GM23248 (cell line): ENCODE measurements at regions not wholly inside any gene's neighbourhood (a gene's known extent, or its start where the extent isn't known, plus 50 kb on each side); places are given as distances from the start of the nearest gene placed in this dataset.
"Not testable (repeated sequence)": the region's sequence is repeated elsewhere in the genome, so short reads cannot be mapped to it uniquely, and the experiment has no call there.

Experiments used
- DNase-seq: peaks from one replicate; pipeline ENCODE4 v3.0.0-alpha.2; 2015
- H2AFZ ChIP-seq: fragments of 200-600 bp; sonication (generic); 2 replicates; pipeline ENCODE4 v1.6.1; 2016; ENCODE audit warnings: antibody characterized with exemption
- H3F3A ChIP-seq: fragments of 200-600 bp; sonication (generic); 2 replicates; pipeline ENCODE4 v1.6.1; 2016; ENCODE audit warnings: mild to moderate bottlenecking, antibody characterized with exemption, mixed run types; ENCODE audit not compliant: insufficient read depth
- H3K27ac ChIP-seq: fragments of 200-600 bp; sonication (generic); 2 replicates; pipeline ENCODE4 v1.5.1; 2016; ENCODE audit warnings: mild to moderate bottlenecking
- H3K27me3 ChIP-seq: fragments of 200-600 bp; sonication (generic); replicated peaks from 2 replicates; pipeline ENCODE4 v1.6.1; 2016; ENCODE audit warnings: mild to moderate bottlenecking; ENCODE audit not compliant: insufficient read depth
- H3K36me3 ChIP-seq: fragments of 200-600 bp; sonication (generic); 2 replicates; pipeline ENCODE4 v1.6.1; 2016; ENCODE audit warnings: low read depth, mild to moderate bottlenecking
- H3K4me1 ChIP-seq: fragments of 200-600 bp; sonication (generic); 2 replicates; pipeline ENCODE4 v1.6.1; 2016; ENCODE audit warnings: mild to moderate bottlenecking; ENCODE audit not compliant: insufficient read depth
- H3K4me2 ChIP-seq: fragments of 200-600 bp; sonication (generic); one replicate; pipeline ENCODE4 v1.6.1; 2016; ENCODE audit warnings: mild to moderate bottlenecking; ENCODE audit not compliant: unreplicated experiment
- H3K4me3 ChIP-seq: fragments of 200-600 bp; sonication (generic); 2 replicates; pipeline ENCODE4 v1.5.1; 2016; ENCODE audit warnings: mild to moderate bottlenecking
- H3K79me2 ChIP-seq: fragments of 200-600 bp; sonication (generic); 2 replicates; pipeline ENCODE4 v1.6.1; 2016; ENCODE audit warnings: mild to moderate bottlenecking; ENCODE audit not compliant: insufficient read depth
- H3K9ac ChIP-seq: fragments of 200-600 bp; sonication (generic); 2 replicates; pipeline ENCODE4 v1.6.1; 2016; ENCODE audit warnings: mild to moderate bottlenecking
- H3K9me2 ChIP-seq: fragments of 200-600 bp; sonication (generic); 2 replicates; pipeline ENCODE4 v1.6.1; 2016; ENCODE audit warnings: mixed run types, mild to moderate bottlenecking, moderate library complexity; ENCODE audit not compliant: insufficient read depth
- H3K9me3 ChIP-seq: fragments of 200-600 bp; sonication (generic); one replicate; pipeline ENCODE4 v1.6.1; 2017; ENCODE audit warnings: low read depth
- H4K20me1 ChIP-seq: fragments of 200-600 bp; sonication (generic); 2 replicates; pipeline ENCODE4 v1.6.0; 2016; ENCODE audit not compliant: insufficient read depth
- EZH2 ChIP-seq: fragments of 200-600 bp; sonication (generic); IDR thresholded peaks from 2 replicates; pipeline ENCODE4 v1.6.1; 2018; ENCODE audit warnings: antibody characterized with exemption, mild to moderate bottlenecking; ENCODE audit not compliant: insufficient read depth, poor library complexity, severe bottlenecking
- EZH2phosphoT487 ChIP-seq: fragments of 200-600 bp; sonication (generic); IDR thresholded peaks from 2 replicates; pipeline ENCODE4 v1.6.1; 2018; ENCODE audit warnings: antibody characterized with exemption, moderate library complexity, mild to moderate bottlenecking, low read depth; ENCODE audit not compliant: insufficient read depth
- WGBS, 2 experiments: methylation state at CpG; one replicate each; pipeline ENCODE4 v1.1.6; 2015 to 2017; ENCODE audit warnings: low lambda C conversion rate in 2 of 2, low coverage in 1 of 2; ENCODE audit errors: missing lambda C conversion rate in 2 of 2; 5-methylcytosine and 5-hydroxymethylcytosine counted together
- in situ Hi-C: fragments of 300-500 bp; cut with MboI; formaldehyde crosslinking; loops from 2 replicates; pipeline ENCODE4 v1.15.0; 2020

- H3K4me3 ChIP-seq = peak overlapping the region; percentile 37; the same call in 1 of the 2 replicates
These were observed 164.5 kb upstream of the CACNA1E start for GRCh38 chr1:181318858-181319235.

GRCh38 chr1:181319907-181320306 is 163.4 kb upstream of the CACNA1E start:
- no peaks in the 10 kb centered on the region for H3K9me2 ChIP-seq
- no peak overlapping the region for H2AFZ ChIP-seq
- H3K27ac ChIP-seq = no peak overlapping the region
- peaks cover 71% of the 10 kb centered on the region for H3K27me3 ChIP-seq
- no peaks in the 10 kb centered on the region for H3K4me1 ChIP-seq
- no peaks in the 10 kb centered on the region for H4K20me1 ChIP-seq
- H3K4me2 ChIP-seq = no peak overlapping the region
- 20 to 24% methylated on average over 3 of the region's 3 CpGs for WGBS, 2 experiments
- DNase-seq = no peak
- no peaks in the 10 kb centered on the region for H3K36me3 ChIP-seq
- in situ Hi-C loops = no loop called here
- H3K9ac ChIP-seq = no peak overlapping the region
- H3K4me3 ChIP-seq = no peak overlapping the region
- H3F3A ChIP-seq = no peaks in the 10 kb centered on the region
- no peaks in the 10 kb centered on the region for H3K79me2 ChIP-seq
- no peaks in the 10 kb centered on the region for H3K9me3 ChIP-seq
- TF ChIP-seq EZH2phosphoT487 (no peak), EZH2 (no peak)

More at GRCh38 chr1:181318858-181319235, 164.5 kb upstream of the CACNA1E start:
- Histone ChIP-seq H2AFZ (0 out of 2 replicates have a peak overlapping the region, but pooled peaks have one; percentile 19), H3F3A (no peaks in the 10 kb centered on the region), H3K36me3 (no peaks in the 10 kb centered on the region), H3K9me3 (no peaks in the 10 kb centered on the region), H3K27ac (no peak overlapping the region), H3K4me1 (no peaks in the 10 kb centered on the region), H3K79me2 (no peaks in the 10 kb centered on the region), H3K4me2 (no peak overlapping the region), H3K27me3 (peaks cover 81% of the 10 kb centered on the region), H3K9me2 (no peaks in the 10 kb centered on the region), H4K20me1 (no peaks in the 10 kb centered on the region), H3K9ac (no peak overlapping the region)
- peak; percentile 70 for DNase-seq
- in situ Hi-C loops = no loop called here
- 1 to 2% methylated on average over 12 of the region's 12 CpGs for WGBS, 2 experiments
- TF ChIP-seq EZH2phosphoT487 (no peak), EZH2 (no peak)

GRCh38 chr1:181324797-181325616 is 158.3 kb upstream of the CACNA1E start:
- Histone ChIP-seq H3K27me3 (peaks cover 33% of the 10 kb centered on the region), H2AFZ (no peak overlapping the region), H3K4me2 (no peak overlapping the region), H3K9ac (no peak overlapping the region), H3K4me3 (no peak overlapping the region), H3F3A (no peaks in the 10 kb centered on the region), H3K27ac (no peak overlapping the region), H3K9me3 (no peaks in the 10 kb centered on the region), H3K36me3 (no peaks in the 10 kb centered on the region), H3K4me1 (no peaks in the 10 kb centered on the region), H4K20me1 (no peaks in the 10 kb centered on the region), H3K9me2 (no peaks in the 10 kb centered on the region), H3K79me2 (no peaks in the 10 kb centered on the region)
- TF ChIP-seq EZH2 (no peak), EZH2phosphoT487 (no peak)
- 36 to 38% methylated on average over 11 of the region's 11 CpGs for WGBS, 2 experiments
- in situ Hi-C loops = no loop called here
- DNase-seq = no peak

GRCh38 chr1:181325765-181326164 is 157.6 kb upstream of the CACNA1E start:
- H3K9me3 ChIP-seq, H3K36me3 ChIP-seq, H3K9ac ChIP-seq, H2AFZ ChIP-seq, H3K79me2 ChIP-seq, H4K20me1 ChIP-seq, H3K27ac ChIP-seq, H3K9me2 ChIP-seq, H3K4me2 ChIP-seq, H3F3A ChIP-seq, in situ Hi-C loops, DNase-seq, H3K4me1 ChIP-seq, H3K4me3 ChIP-seq: not testable (repeated sequence)
- WGBS, 2 experiments = 45 to 57% methylated on average over 16 to 18 of the region's 18 CpGs
- peaks cover 25% of the 10 kb centered on the region for H3K27me3 ChIP-seq

GRCh38 chr1:181326348-181326747 is 157.0 kb upstream of the CACNA1E start:
- Histone ChIP-seq H4K20me1 (no peaks in the 10 kb centered on the region), H3K79me2 (no peaks in the 10 kb centered on the region), H3K4me2 (no peak overlapping the region), H3K4me1 (no peaks in the 10 kb centered on the region), H3K9ac (no peak overlapping the region), H3F3A (no peaks in the 10 kb centered on the region), H3K9me2 (no peaks in the 10 kb centered on the region), H3K9me3 (no peaks in the 10 kb centered on the region), H3K27me3 (peaks cover 21% of the 10 kb centered on the region), H3K36me3 (no peaks in the 10 kb centered on the region), H3K27ac (no peak overlapping the region), H2AFZ (no peak overlapping the region), H3K4me3 (no peak overlapping the region)
- DNase-seq = no peak
- TF ChIP-seq EZH2 (no peak), EZH2phosphoT487 (no peak)
- in situ Hi-C loops = no loop called here
- WGBS, 2 experiments = 53 to 74% methylated on average over 3 of the region's 3 CpGs
